ENCODE measurements at regions not wholly inside any gene's neighbourhood (a gene's known extent, or its start where the extent isn't known, plus 50 kb on each side); places are given as distances from the start of the nearest gene placed in this dataset.

DNA sequence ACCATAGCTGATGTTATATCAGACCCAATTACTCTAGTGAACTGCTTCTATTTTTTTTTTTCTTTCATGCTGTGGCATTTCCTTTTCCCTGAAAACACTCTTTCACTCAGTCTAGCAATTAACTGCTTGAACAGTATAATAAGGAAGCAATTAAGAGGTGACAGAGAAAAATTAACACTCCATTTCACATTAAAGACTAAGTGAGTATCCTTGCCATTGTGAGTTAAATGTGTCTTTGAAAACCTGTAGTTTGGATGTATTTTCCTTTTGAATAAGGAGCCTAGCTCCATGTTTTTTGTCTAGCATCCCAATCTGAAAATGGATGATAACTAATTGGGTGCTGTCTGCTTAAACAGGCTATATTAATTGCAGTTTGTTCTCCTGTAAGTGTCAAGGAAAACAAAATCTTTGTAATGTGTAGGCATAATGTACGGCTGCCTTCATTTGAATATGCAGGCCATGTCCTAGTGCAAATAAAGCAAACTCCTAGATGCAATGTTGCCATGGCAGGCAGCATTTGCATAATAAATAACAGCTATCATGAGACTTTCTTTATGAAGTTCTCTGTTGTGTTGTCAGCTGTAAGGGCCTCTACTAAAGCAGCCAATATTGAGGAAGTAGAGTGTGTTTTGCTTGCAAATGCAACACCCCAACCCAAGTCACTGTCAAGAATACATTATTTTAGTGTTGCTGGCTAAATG, 416.7 kb downstream of the ZIC3 start:
- TF ChIP-seq, protein P1, sequence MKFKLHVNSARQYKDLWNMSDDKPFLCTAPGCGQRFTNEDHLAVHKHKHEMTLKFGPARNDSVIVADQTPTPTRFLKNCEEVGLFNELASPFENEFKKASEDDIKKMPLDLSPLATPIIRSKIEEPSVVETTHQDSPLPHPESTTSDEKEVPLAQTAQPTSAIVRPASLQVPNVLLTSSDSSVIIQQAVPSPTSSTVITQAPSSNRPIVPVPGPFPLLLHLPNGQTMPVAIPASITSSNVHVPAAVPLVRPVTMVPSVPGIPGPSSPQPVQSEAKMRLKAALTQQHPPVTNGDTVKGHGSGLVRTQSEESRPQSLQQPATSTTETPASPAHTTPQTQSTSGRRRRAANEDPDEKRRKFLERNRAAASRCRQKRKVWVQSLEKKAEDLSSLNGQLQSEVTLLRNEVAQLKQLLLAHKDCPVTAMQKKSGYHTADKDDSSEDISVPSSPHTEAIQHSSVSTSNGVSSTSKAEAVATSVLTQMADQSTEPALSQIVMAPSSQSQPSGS (tag by site-specific recombination; IDR thresholded peaks at IDR 0.05; ENCODE audit: low read depth) = no peak
- TF ChIP-seq, protein P2, sequence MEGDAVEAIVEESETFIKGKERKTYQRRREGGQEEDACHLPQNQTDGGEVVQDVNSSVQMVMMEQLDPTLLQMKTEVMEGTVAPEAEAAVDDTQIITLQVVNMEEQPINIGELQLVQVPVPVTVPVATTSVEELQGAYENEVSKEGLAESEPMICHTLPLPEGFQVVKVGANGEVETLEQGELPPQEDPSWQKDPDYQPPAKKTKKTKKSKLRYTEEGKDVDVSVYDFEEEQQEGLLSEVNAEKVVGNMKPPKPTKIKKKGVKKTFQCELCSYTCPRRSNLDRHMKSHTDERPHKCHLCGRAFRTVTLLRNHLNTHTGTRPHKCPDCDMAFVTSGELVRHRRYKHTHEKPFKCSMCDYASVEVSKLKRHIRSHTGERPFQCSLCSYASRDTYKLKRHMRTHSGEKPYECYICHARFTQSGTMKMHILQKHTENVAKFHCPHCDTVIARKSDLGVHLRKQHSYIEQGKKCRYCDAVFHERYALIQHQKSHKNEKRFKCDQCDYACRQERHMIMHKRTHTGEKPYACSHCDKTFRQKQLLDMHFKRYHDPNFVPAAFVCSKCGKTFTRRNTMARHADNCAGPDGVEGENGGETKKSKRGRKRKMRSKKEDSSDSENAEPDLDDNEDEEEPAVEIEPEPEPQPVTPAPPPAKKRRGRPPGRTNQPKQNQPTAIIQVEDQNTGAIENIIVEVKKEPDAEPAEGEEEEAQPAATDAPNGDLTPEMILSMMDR (tag by site-specific recombination; IDR thresholded peaks at IDR 0.05) = no peak
- no peak for TF ChIP-seq ZNF544 (tag by site-specific recombination; IDR thresholded peaks at IDR 0.05)
- TF ChIP-seq ZNF664 (tag by site-specific recombination; IDR thresholded peaks at IDR 0.05) = no peak
- no peak for TF ChIP-seq SCRT1 (tag by site-specific recombination; IDR thresholded peaks at IDR 0.05; ENCODE audit: borderline replicate concordance)
- no peak for TF ChIP-seq ZBTB49 (tag by site-specific recombination; IDR thresholded peaks at IDR 0.05; ENCODE audit: low read depth)
- TF ChIP-seq ZFHX2 (tag by site-specific recombination; conservative IDR thresholded peaks at IDR 0.05) = no peak
- TF ChIP-seq YY1 (tag by site-specific recombination; IDR thresholded peaks at IDR 0.05) = no peak
- no peak for TF ChIP-seq ZNF830 (tag by site-specific recombination; IDR thresholded peaks at IDR 0.05; ENCODE audit: low read depth)
